ENCODE measurements at regions not wholly inside any gene's neighbourhood (a gene's known extent, or its start where the extent isn't known, plus 50 kb on each side); places are given as distances from the start of the nearest gene placed in this dataset.
A peak's percentile ranks its signal among the peaks of the same experiment; 100 is the strongest.
"Not testable (repeated sequence)": the region's sequence is repeated elsewhere in the genome, so short reads cannot be mapped to it uniquely, and the experiment has no call there.

- Mint-ChIP-seq H3K9me3 (ENCODE audit: low read depth) (no peaks in the 10 kb centered on the region), H3K36me3 (ENCODE audit: insufficient read depth) (no peaks in the 10 kb centered on the region), H3K4me3 (ENCODE audit: low read depth) (no peak overlapping the region), H3K27ac (no peak overlapping the region), H3K4me1 (ENCODE audit: low read depth) (peaks cover 2% of the 10 kb centered on the region), H3K27me3 (peaks cover 20% of the 10 kb centered on the region)
- TF ChIP-seq CTCF (IDR thresholded peaks at IDR 0.05; ENCODE audit: unreplicated experiment) = no peak
- DNase-seq (ENCODE audit: low spot score, unreplicated experiment) = no peak
Measured at GRCh38 chr20:40965671-40966070, 63.0 kb upstream of the TOP1 start.

GRCh38 chr20:40966103-40966502, 62.5 kb upstream of the TOP1 start:
- no peak overlapping the region for H3K27ac Mint-ChIP-seq
- H3K9me3 Mint-ChIP-seq (ENCODE audit: low read depth) = no peaks in the 10 kb centered on the region
- peaks cover 20% of the 10 kb centered on the region for H3K27me3 Mint-ChIP-seq
- H3K4me1 Mint-ChIP-seq (ENCODE audit: low read depth) = peaks cover 2% of the 10 kb centered on the region
- no peaks in the 10 kb centered on the region for H3K36me3 Mint-ChIP-seq (ENCODE audit: insufficient read depth)
- no peak for DNase-seq (ENCODE audit: low spot score, unreplicated experiment)
- no peak overlapping the region for H3K4me3 Mint-ChIP-seq (ENCODE audit: low read depth)
- TF ChIP-seq CTCF (IDR thresholded peaks at IDR 0.05; ENCODE audit: unreplicated experiment) = peak; percentile 45

- no peak for DNase-seq (ENCODE audit: low spot score, unreplicated experiment)
- H3K36me3 Mint-ChIP-seq (ENCODE audit: insufficient read depth) = no peaks in the 10 kb centered on the region
- peaks cover 2% of the 10 kb centered on the region for H3K4me1 Mint-ChIP-seq (ENCODE audit: low read depth)
- no peak overlapping the region for H3K4me3 Mint-ChIP-seq (ENCODE audit: low read depth)
- no peak overlapping the region for H3K27ac Mint-ChIP-seq
- peaks cover 18% of the 10 kb centered on the region for H3K27me3 Mint-ChIP-seq
- H3K9me3 Mint-ChIP-seq (ENCODE audit: low read depth) = no peaks in the 10 kb centered on the region
- TF ChIP-seq CTCF (IDR thresholded peaks at IDR 0.05; ENCODE audit: unreplicated experiment) = no peak
Measured at GRCh38 chr20:40966516-40967185, 62.0 kb upstream of the TOP1 start.

- Mint-ChIP-seq H3K27ac (no peak overlapping the region), H3K9me3 (ENCODE audit: low read depth) (no peaks in the 10 kb centered on the region), H3K4me3 (ENCODE audit: low read depth) (no peak overlapping the region), H3K36me3 (ENCODE audit: insufficient read depth) (no peaks in the 10 kb centered on the region), H3K4me1 (ENCODE audit: low read depth) (peaks cover 2% of the 10 kb centered on the region), H3K27me3 (peaks cover 16% of the 10 kb centered on the region)
- DNase-seq (ENCODE audit: low spot score, unreplicated experiment) = no peak
- no peak for TF ChIP-seq CTCF (IDR thresholded peaks at IDR 0.05; ENCODE audit: unreplicated experiment)
Measured at GRCh38 chr20:40967700-40968099, 60.9 kb upstream of the TOP1 start.

GRCh38 chr20:40968816-40969562, 59.6 kb upstream of the TOP1 start:
- not testable (repeated sequence) for H3K9me3 Mint-ChIP-seq (ENCODE audit: low read depth); H3K4me1 Mint-ChIP-seq (ENCODE audit: low read depth); H3K36me3 Mint-ChIP-seq (ENCODE audit: insufficient read depth)
- peak; percentile 90 for TF ChIP-seq CTCF (IDR thresholded peaks at IDR 0.05; ENCODE audit: unreplicated experiment)
- peaks cover 17% of the 10 kb centered on the region for H3K27me3 Mint-ChIP-seq
- H3K27ac Mint-ChIP-seq = peak overlapping the region; percentile 87
- peak; percentile 83 for DNase-seq (ENCODE audit: low spot score, unreplicated experiment)
- H3K4me3 Mint-ChIP-seq (ENCODE audit: low read depth) = peak overlapping the region; percentile 46
